Tibial nerve (tissue), 4 donors: ENCODE measurements at regions not wholly inside any gene's neighbourhood (a gene's known extent, or its start where the extent isn't known, plus 50 kb on each side); places are given as distances from the start of the nearest gene placed in this dataset.

Source experiments
- CTCF ChIP-seq, 5 experiments: fragments of 200-600 bp in 3 of 5; fragments of 450-650 bp in 2 of 5; sonication (generic) in 3 of 5; IDR thresholded peaks; one replicate each; pipeline ENCODE4 v1.5.1; 2016 to 2019; ENCODE audit warnings: antibody characterized with exemption in 5 of 5, mild to moderate bottlenecking in 3 of 5, moderate library complexity in 2 of 5
- EP300 ChIP-seq, 2 donors: sonication (generic); formaldehyde crosslinking; IDR thresholded peaks; one replicate each; pipeline ENCODE4 v1.6.1; 2017; ENCODE audit warnings: antibody characterized with exemption in 2 of 2, mild to moderate bottlenecking in 1 of 2
- POLR2A ChIP-seq, 2 donors: fragments of 450-650 bp; IDR thresholded peaks; one replicate each; pipeline ENCODE4 v1.6.1; 2017; ENCODE audit warnings: antibody characterized with exemption in 2 of 2, mild to moderate bottlenecking in 2 of 2, moderate library complexity in 2 of 2

DNA sequence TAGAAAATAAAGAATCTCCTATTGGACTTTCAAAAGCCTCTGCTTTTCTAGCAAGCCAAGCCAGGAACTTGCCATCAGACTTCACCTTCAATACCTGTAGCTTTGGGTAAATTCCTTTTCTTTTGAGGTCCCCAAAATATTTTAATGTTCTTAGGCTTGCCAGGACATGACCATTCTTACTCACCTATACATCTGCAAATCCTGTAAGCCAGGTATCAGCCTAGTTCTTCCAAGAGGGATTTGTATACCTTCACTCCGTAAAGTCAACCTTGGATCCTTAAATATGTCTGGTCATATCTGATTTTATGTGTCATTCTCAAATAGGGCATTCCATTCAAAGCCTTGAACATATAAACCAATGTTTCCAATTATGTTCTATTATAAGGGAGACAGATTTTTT lies 210.6 kb upstream of the CELF2 start:
- no peak for TF ChIP-seq CTCF (IDR thresholded peaks at IDR 0.05)
- no peak for TF ChIP-seq POLR2A (IDR thresholded peaks at IDR 0.05)
- no peak for TF ChIP-seq EP300 (IDR thresholded peaks at IDR 0.05)
